GM19438 (cell line): ENCODE measurements at regions not wholly inside any gene's neighbourhood (a gene's known extent, or its start where the extent isn't known, plus 50 kb on each side); places are given as distances from the start of the nearest gene placed in this dataset.
"Not testable (repeated sequence)": the region's sequence is repeated elsewhere in the genome, so short reads cannot be mapped to it uniquely, and the experiment has no call there.

ENCODE experiments used
- ATAC-seq: cut with Tn5 transposase; IDR thresholded peaks from one replicate; pipeline ENCODE4 v1.9.1; 2021; ENCODE audit warnings: low read depth; ENCODE audit not compliant: unreplicated experiment

DNA sequence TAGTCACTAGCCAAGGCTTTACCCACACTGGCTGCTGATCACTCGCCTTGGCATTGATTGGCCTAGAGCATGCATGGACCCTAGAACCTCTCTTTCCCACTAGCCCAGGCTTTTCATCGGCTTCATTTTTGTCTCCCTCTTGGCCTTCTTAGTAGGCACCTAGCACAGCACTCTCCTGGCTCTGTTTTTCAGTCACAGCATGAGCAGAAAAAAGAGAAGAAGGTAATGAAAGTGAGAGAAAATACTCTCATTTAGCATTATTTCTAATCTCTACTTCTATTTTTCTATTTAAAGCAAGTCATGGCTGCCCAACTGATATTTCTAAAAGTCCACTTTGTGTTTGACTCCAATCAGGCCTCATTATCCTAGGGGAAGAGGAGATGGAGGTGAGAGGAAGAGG lies 267.2 kb downstream of the FBXO8 start:
- ATAC-seq: no peak

- no peak for ATAC-seq
Measured at GRCh38 chr4:174012886-174013259, 270.6 kb downstream of the FBXO8 start.

DNA sequence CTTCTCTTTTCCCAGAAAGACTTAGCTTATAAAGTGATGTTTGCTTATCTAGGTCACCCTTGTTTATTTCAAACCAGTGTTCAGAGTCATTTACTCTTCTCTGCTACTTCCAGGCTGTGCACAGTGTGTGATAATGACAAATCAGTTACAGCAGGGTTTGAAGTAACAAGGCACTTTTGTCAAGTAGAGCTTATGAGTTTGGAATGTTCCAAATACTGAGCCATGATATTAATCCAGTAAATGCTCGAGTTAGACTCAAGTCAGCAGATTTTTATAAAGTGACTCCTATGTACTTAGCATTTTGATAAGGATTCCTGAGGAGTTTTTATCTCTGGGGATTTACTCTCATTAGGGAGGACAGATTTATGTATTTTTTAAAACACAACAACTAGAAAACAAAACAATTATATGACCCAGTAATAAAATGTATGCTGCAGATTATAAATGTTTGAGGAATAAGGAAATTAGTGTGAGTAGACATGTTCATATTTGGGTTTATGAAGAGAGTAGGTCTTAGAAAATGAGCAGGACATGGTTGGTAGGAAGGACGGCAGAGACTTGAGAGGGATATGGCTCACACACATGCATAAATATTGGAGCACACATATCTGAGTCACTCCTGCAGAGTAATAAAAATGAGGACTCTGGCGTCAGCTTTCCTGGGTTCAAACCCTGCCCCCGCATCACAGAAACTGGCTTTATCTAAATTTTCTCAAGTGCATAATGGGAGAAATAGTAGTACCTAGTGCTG lies 271.2 kb downstream of the FBXO8 start:
- no peak for ATAC-seq

DNA sequence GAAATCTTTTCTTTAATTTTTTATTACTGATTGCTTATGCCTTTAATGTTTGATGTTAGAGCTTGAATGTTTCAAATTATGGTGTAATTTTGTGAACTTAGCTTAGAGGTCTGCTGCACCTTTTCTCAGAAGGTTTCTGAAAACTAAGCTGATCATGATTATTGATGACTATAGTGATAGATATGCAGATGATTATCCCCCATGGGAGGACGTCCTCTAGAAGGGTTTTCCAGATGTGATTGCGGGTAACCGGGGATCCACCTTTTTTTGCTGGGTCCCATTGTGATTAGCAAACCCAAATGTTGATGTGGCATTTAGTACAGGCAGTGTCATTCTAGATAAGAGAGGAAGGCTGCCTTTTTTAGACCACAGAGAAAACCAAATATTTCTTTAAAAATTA lies 272.9 kb downstream of the FBXO8 start:
- no peak for ATAC-seq

GRCh38 chr4:174009686-174010451 lies 273.6 kb downstream of the FBXO8 start:
- ATAC-seq: no peak

DNA sequence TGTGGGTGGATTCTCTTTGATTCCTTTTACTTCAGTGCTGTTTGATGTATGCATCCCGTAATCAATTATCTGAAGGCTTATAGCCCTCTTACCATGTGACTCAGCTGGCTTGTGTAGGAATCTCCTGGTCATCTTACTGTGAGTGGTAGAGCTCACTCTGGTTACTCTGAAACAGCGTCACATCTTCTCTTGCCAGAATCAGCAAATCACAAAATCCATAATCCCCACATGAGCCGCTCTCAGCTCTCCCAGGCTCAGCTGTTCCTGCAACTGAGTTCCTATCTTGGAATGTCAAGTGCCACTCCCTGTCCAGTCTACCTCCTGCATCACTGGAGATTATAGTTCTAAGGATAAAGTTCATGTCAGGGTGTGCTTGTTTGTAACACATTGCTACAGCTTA lies 278.0 kb downstream of the FBXO8 start:
- ATAC-seq: no peak

GRCh38 chr4:173998471-173999144 lies 284.9 kb downstream of the FBXO8 start:
- no peak for ATAC-seq

DNA sequence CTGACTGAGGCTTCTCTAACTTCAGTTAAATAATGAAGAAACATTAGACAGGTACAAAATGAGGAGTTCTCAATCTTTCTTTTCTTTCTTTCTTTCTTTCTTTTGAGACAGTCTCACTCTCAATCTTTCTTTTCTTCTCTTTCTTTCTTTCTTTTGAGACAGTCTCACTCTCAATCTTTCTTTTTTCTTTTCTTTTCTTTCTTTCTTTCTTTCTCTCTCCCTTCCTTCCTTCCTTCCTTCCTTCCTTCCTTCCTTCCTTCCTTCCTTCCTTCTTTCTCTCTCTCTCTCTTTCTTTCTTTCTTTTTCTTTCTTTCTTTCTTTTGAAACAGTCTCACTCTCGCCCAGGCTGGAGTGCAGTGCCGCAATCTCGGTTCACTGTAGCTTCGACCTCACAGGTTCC lies 287.7 kb downstream of the FBXO8 start:
- not testable (repeated sequence) for ATAC-seq

DNA sequence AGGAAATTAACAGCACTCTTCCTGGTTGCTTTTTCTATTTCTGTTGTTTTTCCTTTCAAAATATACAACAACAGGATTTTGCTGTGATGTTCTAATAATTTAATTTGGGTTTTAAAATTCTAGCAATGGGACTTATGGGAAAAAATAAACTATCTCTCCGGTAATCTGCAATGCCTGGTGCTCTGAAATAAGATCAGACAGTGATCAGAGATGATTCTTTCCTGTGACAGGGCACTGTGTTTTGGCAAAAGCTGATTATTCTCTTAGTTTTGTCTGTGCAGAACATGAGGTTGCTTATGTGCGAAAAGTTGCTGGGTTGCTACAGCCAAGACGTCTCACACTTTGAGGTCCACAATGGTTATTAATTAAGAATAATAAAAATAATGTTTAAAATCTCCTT lies 291.7 kb downstream of the FBXO8 start:
- no peak for ATAC-seq

DNA sequence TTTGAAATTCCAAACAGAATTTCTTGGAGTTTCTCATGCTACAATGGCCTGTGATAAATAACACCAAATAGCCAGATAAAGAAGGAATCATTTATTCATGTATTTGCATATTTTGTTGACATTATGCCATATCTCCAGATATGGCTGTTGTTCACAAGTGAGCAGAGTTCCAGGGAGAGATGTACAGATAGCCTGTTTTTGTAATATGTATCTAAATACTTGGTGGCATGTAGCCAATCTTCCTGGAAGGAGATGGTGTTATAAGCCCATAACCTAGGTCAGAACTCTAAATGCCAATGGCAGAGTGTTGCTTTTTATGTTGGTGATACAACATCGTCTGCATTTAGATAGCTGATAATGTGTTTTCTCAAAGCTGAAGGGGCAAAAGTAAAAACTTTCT lies 292.2 kb downstream of the FBXO8 start:
- no peak for ATAC-seq

- ATAC-seq: no peak
Measured at GRCh38 chr4:173990869-173991210, 292.6 kb downstream of the FBXO8 start.

DNA sequence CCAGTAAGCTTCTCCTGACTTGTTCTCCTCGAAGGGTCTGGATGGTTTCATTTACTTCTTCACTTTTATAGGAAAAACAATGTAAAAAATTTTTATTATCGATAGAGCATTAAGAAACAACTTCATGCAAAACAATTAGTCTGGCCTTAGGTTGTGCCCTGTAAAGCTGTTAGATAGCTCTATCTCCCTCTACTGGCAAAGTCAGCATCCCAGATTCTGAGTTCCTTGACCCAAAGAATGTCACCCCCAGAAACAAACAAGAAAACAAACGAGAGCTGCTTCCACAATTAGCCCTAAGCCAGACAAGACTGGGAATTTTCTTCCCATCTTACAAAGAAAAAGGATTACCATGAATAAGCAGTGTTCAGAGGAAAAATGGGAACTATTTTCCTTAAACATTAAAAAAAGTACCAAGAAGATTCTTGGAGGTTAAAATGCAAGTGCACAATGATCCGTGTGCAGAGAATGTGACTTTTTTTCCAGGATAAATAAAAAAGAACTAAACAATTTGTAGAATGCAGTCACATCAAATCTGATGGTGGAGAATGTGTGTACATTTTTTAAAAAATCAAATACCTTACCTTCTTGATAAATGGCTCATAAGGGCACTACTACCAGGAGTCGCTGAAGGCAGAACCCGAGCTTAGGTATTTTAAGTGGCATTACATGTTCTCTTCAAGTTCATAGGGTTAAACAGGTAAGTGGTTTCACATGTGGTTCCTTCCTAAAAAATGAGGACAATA lies 293.2 kb downstream of the FBXO8 start:
- no peak for ATAC-seq

GRCh38 chr4:173963523-173963922 lies 319.9 kb downstream of the FBXO8 start:
- ATAC-seq: not testable (repeated sequence)

DNA sequence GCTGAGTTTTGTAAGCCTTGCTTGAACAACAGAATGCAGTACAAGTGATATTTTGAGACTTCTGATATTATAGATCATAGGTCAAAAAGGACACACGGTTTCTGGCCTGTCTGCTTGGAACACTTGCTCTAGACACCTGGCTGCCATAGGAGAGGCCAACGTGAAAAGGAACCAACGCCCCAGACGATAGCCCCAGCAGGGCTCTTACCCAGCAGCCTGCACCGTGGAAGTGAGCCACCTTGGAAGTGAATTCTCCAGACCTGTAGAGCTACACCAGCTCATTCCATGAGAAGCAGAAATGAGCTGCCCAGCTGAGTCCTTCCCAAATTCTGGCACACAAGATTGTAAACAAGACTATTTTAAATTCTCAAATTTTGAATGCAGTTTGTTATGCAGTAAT lies 323.1 kb downstream of the FBXO8 start:
- no peak for ATAC-seq

DNA sequence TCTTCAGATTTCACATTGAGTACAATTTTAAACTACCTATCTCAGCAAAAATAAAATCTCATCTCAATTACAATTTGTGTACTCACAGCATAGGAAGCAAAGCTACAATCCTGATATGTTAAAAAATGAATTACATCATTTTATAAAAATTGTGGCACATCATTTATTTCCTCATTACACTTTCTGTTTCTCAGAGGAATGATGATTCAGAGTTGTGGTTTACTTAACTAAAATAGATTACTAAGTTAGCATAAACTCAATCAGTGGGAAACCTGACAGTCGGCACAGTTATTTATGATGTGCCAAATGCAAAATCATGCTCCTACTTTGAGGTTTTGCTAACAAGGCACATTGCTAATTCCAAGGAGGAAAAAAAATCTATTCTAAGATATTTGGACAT lies 325.0 kb downstream of the FBXO8 start:
- ATAC-seq: no peak

DNA sequence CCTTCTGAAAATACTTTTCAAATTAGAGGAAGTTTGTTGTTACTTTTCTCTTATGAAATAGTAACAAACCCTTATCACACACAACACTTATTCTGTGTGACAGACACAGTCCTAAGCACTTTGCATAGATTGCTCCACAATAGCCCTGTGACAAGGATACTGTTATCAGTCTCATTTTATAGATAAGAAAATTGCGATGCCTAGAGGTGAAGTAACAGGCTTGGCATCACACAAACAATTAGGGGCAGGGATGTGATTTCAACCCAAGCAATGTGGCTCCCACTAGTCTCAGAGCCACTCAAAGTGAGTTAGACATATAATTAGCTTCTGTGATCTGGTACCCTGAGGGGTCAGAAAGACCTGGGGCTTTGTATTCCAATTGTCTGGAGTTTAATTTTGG lies 339.9 kb downstream of the FBXO8 start:
- ATAC-seq: no peak

- no peak for ATAC-seq
Measured at GRCh38 chr4:173940146-173940545, 343.3 kb downstream of the FBXO8 start.

DNA sequence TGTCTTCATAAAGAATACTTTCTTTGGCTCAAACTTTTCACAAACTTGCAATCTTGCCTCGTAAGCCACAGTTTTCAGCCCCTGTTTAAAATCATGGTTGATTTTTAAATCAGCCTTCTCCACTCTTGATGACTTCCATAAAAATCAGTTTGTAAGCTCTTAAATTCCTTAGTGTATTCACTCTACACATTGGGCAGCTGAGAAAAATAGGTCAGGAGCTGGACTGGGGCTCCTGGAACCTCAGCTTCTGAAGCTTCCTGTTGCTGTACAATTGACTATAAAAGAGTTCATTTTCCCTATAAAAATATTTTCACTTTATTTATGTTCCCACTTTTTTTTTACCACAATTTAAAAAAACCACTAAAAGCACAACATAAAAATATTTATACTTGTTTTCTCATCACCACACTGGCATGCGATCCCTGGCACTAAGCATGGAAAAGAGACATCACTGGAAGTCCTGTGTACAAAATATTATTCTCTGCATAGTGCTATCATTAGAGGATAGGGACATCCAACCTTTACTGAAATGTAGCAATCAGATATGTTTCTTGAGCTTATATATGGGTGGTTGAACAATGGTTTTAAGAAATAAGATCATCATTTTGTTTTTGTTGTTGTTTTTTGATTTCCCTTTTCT lies 345.7 kb downstream of the FBXO8 start:
- no peak for ATAC-seq

- no peak for ATAC-seq
Measured at GRCh38 chr4:173936861-173937260, 346.6 kb downstream of the FBXO8 start.

DNA sequence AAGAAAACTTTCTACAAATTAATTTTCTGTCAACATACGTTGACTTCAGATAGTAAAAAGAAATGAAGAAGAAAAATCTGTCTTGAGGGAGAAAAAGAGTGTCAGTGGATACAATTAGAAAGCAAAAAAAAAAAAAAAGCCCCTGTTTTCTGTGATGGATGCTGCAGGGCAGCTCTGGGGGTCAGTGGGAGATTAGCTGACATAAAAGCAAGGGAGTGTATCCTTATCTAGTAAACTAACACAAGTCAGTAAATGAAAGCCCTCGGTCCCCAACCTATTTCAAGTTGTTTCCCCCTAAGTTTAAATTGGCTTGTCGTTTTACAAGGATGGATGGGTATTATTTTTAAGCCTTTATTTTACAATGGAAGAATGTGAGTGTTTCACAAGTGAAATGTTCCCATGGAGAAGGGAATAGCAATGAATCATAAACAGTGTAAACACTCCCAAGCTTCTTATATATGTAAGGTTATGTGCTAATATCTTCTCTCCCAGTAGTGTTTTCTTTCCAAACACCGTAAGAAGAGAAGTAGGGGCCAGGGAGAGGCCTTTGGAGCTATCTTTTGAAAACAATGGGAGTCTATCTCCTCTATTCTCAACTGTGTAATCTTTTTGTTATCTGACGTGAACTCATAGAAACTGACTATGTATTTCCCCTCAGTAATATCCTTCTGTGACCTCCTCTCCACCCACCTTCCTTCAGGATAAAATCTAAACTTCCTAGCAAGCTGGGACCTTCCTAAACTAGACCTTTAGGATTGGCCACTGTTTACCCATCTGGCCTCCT lies 347.7 kb downstream of the FBXO8 start:
- ATAC-seq: no peak
